SU-DHL-6 (cell line): ENCODE measurements at regions not wholly inside any gene's neighbourhood (a gene's known extent, or its start where the extent isn't known, plus 50 kb on each side); places are given as distances from the start of the nearest gene placed in this dataset.

ENCODE experiments used
- H2AFZ ChIP-seq: fragments of 200-600 bp; sonication (generic); 2 replicates; pipeline ENCODE4 v1.6.1; 2014; ENCODE audit warnings: low read depth, mild to moderate bottlenecking, moderate library complexity, mixed read lengths, antibody characterized with exemption, low read length; ENCODE audit not compliant: severe bottlenecking
- H3F3A ChIP-seq: fragments of 200-600 bp; shearing (Covaris generic); 2 replicates; pipeline ENCODE4 v1.6.0; 2016; ENCODE audit warnings: antibody characterized with exemption, mild to moderate bottlenecking; ENCODE audit not compliant: insufficient read depth
- H3K27ac ChIP-seq: fragments of 200-600 bp; sonication (generic); 2 replicates; pipeline ENCODE4 v1.5.1; 2016; ENCODE audit warnings: low read depth, mild to moderate bottlenecking, low read length, moderate library complexity, mixed read lengths
- H3K27me3 ChIP-seq: fragments of 200-600 bp; sonication (generic), shearing (Covaris generic); 2 replicates; pipeline ENCODE4 v1.6.0; 2014; ENCODE audit warnings: mild to moderate bottlenecking, low read length
- H3K36me3 ChIP-seq: fragments of 200-600 bp; sonication (generic); 2 replicates; pipeline ENCODE4 v1.6.1; 2014; ENCODE audit warnings: mild to moderate bottlenecking, low read length, mixed read lengths
- H3K4me2 ChIP-seq: fragments of 300-600, 200-600 bp; shearing (Covaris generic), sonication (generic); 2 replicates; pipeline ENCODE4 v1.6.0; 2014; ENCODE audit warnings: low read length, low read depth, mild to moderate bottlenecking; ENCODE audit not compliant: poor library complexity, severe bottlenecking
- H3K4me3 ChIP-seq: fragments of 200-600 bp; sonication (generic); 2 replicates; pipeline ENCODE4 v1.5.1; 2014; ENCODE audit warnings: antibody characterized with exemption, low read length, mild to moderate bottlenecking, mixed read lengths; ENCODE audit not compliant: insufficient read depth, poor library complexity, severe bottlenecking
- H3K79me2 ChIP-seq: fragments of 200-600 bp; sonication (generic); 2 replicates; pipeline ENCODE4 v1.6.1; 2014; ENCODE audit warnings: mild to moderate bottlenecking, low read length, moderate library complexity; ENCODE audit not compliant: insufficient read depth
- H3K9ac ChIP-seq: fragments of 200-600 bp; sonication (generic); 2 replicates; pipeline ENCODE4 v1.7.0; 2014; ENCODE audit warnings: mild to moderate bottlenecking, low read length
- H3K9me2 ChIP-seq: fragments of 200-600 bp; sonication (generic); replicated peaks from 2 replicates; pipeline ENCODE4 v1.6.1; 2014; ENCODE audit warnings: low read length; ENCODE audit not compliant: insufficient read depth
- H3K9me3 ChIP-seq: fragments of 200-600 bp; sonication (generic); 2 replicates; pipeline ENCODE4 v1.6.1; 2014; ENCODE audit warnings: low read length, mixed read lengths; ENCODE audit not compliant: insufficient read depth
- H4K20me1 ChIP-seq: fragments of 200-600 bp; sonication (generic); 2 replicates; pipeline ENCODE4 v1.6.1; 2014; ENCODE audit warnings: low read depth, mild to moderate bottlenecking, antibody characterized with exemption, low read length, moderate library complexity, mixed read lengths
- CTCF ChIP-seq: fragments of 200-600 bp; sonication (generic); IDR thresholded peaks from one replicate; pipeline ENCODE4 v1.5.1; 2017; ENCODE audit warnings: antibody characterized with exemption, mild to moderate bottlenecking, low read length, moderate library complexity; ENCODE audit not compliant: insufficient read depth, poor library complexity, severe bottlenecking
- EZH2phosphoT487 ChIP-seq: fragments of 200-600 bp; sonication (generic), shearing (Covaris generic); conservative IDR thresholded peaks from 2 replicates; pipeline ENCODE4 v1.6.1; 2018; ENCODE audit warnings: mild to moderate bottlenecking, antibody characterized with exemption, low read length, moderate library complexity, mixed read lengths

GRCh38 chr22:19574247-19574646, 50.0 kb upstream of the CLDN5 start:
- H3K79me2 ChIP-seq: no peaks in the 10 kb centered on the region
- TF ChIP-seq CTCF (no peak), EZH2phosphoT487 (no peak)

GRCh38 chr22:19576460-19577421, 52.5 kb upstream of the CLDN5 start:
- H2AFZ ChIP-seq: no peak overlapping the region
- no peak overlapping the region for H3K4me2 ChIP-seq
- no peaks in the 10 kb centered on the region for H3K36me3 ChIP-seq
- no peaks in the 10 kb centered on the region for H4K20me1 ChIP-seq
- TF ChIP-seq EZH2phosphoT487: no peak
- no peak for TF ChIP-seq CTCF
- H3F3A ChIP-seq: no peaks in the 10 kb centered on the region
- no peaks in the 10 kb centered on the region for H3K9me3 ChIP-seq
- H3K27ac ChIP-seq: no peak overlapping the region
- no peak overlapping the region for H3K4me3 ChIP-seq
- H3K27me3 ChIP-seq: no peaks in the 10 kb centered on the region
- H3K79me2 ChIP-seq: no peaks in the 10 kb centered on the region
- H3K9ac ChIP-seq: no peak overlapping the region
- no peaks in the 10 kb centered on the region for H3K9me2 ChIP-seq

More at GRCh38 chr22:19574247-19574646, 50.0 kb upstream of the CLDN5 start:
- H3F3A ChIP-seq: no peaks in the 10 kb centered on the region
- no peaks in the 10 kb centered on the region for H3K27me3 ChIP-seq
- no peaks in the 10 kb centered on the region for H3K36me3 ChIP-seq
- no peaks in the 10 kb centered on the region for H3K9me3 ChIP-seq
- H3K9me2 ChIP-seq: no peaks in the 10 kb centered on the region
- no peak overlapping the region for H3K9ac ChIP-seq
- no peaks in the 10 kb centered on the region for H4K20me1 ChIP-seq
- H2AFZ ChIP-seq: no peak overlapping the region
- no peak overlapping the region for H3K4me2 ChIP-seq
- H3K4me3 ChIP-seq: no peak overlapping the region
- H3K27ac ChIP-seq: no peak overlapping the region

- H3K36me3 ChIP-seq: no peaks in the 10 kb centered on the region
- H3K9ac ChIP-seq: no peak overlapping the region
- H3K27me3 ChIP-seq: no peaks in the 10 kb centered on the region
- H3K4me3 ChIP-seq: no peak overlapping the region
- H3K9me3 ChIP-seq: no peaks in the 10 kb centered on the region
- no peak overlapping the region for H3K4me2 ChIP-seq
- no peaks in the 10 kb centered on the region for H3F3A ChIP-seq
- H3K79me2 ChIP-seq: no peaks in the 10 kb centered on the region
- no peak overlapping the region for H3K27ac ChIP-seq
- no peak for TF ChIP-seq EZH2phosphoT487
- no peak for TF ChIP-seq CTCF
- H3K9me2 ChIP-seq: no peaks in the 10 kb centered on the region
- H2AFZ ChIP-seq: no peak overlapping the region
- H4K20me1 ChIP-seq: no peaks in the 10 kb centered on the region
Measured at GRCh38 chr22:19577422-19577966, 53.3 kb upstream of the CLDN5 start.
